Upper lobe of right lung (tissue), 1 donor: ENCODE measurements at regions not wholly inside any gene's neighbourhood (a gene's known extent, or its start where the extent isn't known, plus 50 kb on each side); places are given as distances from the start of the nearest gene placed in this dataset.
A peak's percentile ranks its signal among the peaks of the same experiment; 100 is the strongest.

Experiments used
- ATAC-seq: fragments of 200-7000 bp; cut with Tn5 transposase; one replicate; pipeline ENCODE4 v1.9.1; 2020; ENCODE audit warnings: mild to moderate bottlenecking, moderate library complexity
- DNase-seq: peaks from one replicate; pipeline ENCODE4 v3.0.0-alpha.2; 2020
- H3K27ac ChIP-seq: fragments of 200-600 bp; one replicate; pipeline ENCODE4 v1.8.0; 2022
- H3K27me3 ChIP-seq: fragments of 200-600 bp; one replicate; pipeline ENCODE4 v1.8.0; 2022; ENCODE audit warnings: mild to moderate bottlenecking
- H3K36me3 ChIP-seq: fragments of 200-600 bp; one replicate; pipeline ENCODE4 v1.8.0; 2022
- H3K4me1 ChIP-seq: fragments of 200-600 bp; one replicate; pipeline ENCODE4 v1.8.0; 2022
- H3K4me3 ChIP-seq: fragments of 200-600 bp; one replicate; pipeline ENCODE4 v1.8.0; 2022; ENCODE audit warnings: mild to moderate bottlenecking
- H3K9me3 ChIP-seq: fragments of 200-600 bp; one replicate; pipeline ENCODE4 v1.8.0; 2022
- intact Hi-C: fragments of 100-400 bp; cut with DNase I; formaldehyde crosslinking; loops from one replicate; pipeline ENCODE4 v1.11.0; 2022
- TF ChIP-seq, protein P1 (sequence below): fragments of 200-600 bp; IDR thresholded peaks from one replicate; pipeline ENCODE4 v1.8.0; 2022; ENCODE audit warnings: antibody characterized with exemption
- donor health status: DM: no; HTN: yes; CAD: no; lungs with severe emphysema.

DNA sequence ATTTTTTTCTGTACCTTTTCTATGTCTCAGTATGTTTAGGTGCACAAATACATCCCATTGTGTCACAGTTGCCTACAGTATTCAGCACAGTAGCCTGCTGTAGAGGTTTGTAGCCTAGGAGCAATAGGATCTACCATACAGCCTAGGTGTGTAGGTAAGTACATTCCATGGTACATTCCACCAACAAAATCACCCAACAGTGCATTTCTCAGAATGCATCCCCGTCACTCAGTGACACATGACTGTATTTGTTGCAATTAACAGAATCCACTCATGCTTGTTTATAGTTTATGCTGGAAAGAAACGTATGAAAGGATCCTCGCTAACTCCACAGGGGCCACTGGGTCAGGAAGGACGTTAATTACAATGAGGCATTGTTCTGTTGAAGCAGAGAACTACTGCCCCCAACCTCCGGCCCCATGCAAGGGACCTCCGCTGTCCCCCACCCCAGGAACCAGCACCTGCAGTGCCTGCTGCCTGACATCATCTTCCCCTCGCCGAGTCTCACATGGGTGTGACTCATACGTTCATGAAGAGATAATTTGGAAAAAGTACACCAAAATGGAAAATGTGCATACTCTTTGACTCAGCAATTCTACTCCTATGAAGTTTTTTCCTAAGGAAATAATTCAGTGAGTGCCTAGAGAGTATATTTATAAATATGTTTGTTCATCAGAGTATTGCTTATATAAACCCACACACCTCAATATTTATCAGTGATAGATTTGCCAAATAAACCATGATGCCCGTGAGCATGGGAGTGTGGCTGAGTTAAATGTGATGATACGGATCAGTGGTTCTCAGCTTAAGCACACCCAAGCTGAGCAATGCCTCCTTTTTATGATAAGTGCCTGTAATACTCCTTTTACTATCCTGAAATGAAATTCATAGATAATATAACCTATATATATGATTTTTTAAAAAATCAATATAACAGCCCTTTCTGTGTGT lies 156.4 kb upstream of the ECI2 start:
- no peaks in the 10 kb centered on the region for H3K36me3 ChIP-seq
- H3K27me3 ChIP-seq: no peaks in the 10 kb centered on the region
- H3K9me3 ChIP-seq: no peaks in the 10 kb centered on the region
- ATAC-seq (no peak), DNase-seq (no peak)
- intact Hi-C loops: no loop called here
- no peak overlapping the region for H3K4me3 ChIP-seq
- H3K27ac ChIP-seq: no peak overlapping the region
- no peaks in the 10 kb centered on the region for H3K4me1 ChIP-seq
- TF ChIP-seq, protein P1, sequence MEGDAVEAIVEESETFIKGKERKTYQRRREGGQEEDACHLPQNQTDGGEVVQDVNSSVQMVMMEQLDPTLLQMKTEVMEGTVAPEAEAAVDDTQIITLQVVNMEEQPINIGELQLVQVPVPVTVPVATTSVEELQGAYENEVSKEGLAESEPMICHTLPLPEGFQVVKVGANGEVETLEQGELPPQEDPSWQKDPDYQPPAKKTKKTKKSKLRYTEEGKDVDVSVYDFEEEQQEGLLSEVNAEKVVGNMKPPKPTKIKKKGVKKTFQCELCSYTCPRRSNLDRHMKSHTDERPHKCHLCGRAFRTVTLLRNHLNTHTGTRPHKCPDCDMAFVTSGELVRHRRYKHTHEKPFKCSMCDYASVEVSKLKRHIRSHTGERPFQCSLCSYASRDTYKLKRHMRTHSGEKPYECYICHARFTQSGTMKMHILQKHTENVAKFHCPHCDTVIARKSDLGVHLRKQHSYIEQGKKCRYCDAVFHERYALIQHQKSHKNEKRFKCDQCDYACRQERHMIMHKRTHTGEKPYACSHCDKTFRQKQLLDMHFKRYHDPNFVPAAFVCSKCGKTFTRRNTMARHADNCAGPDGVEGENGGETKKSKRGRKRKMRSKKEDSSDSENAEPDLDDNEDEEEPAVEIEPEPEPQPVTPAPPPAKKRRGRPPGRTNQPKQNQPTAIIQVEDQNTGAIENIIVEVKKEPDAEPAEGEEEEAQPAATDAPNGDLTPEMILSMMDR: no peak

DNA sequence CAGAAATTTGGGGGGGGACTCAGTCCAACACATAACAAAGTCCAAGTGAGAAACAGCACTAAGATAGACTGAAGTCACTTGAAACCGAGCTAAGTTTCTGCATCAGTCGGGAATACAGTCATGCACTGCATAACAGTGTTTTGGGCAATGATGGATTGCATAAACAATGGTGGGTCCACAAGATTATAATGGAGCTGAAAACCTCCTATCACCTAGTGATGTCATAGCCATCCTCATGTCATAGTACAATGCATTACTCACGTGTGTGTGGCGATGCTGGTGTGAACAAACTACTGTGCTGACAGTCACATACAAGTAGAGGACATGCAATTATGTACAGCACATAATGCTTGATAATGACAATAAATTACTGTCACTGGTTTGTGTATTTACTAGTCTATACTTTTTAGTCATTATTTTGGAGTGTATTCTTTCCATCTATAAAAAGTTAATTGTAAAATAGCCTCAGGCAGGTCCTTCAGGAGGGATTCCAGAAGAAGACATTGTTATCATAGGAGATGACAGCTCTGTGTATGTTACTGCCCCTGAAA lies 154.5 kb upstream of the ECI2 start:
- Histone ChIP-seq H3K4me1 (no peaks in the 10 kb centered on the region), H3K27ac (no peak overlapping the region), H3K27me3 (no peaks in the 10 kb centered on the region), H3K36me3 (no peaks in the 10 kb centered on the region), H3K9me3 (no peaks in the 10 kb centered on the region), H3K4me3 (no peak overlapping the region)
- DNase-seq (no peak), ATAC-seq (no peak)
- TF ChIP-seq, protein P1: no peak
- intact Hi-C loops: no loop called here

DNA sequence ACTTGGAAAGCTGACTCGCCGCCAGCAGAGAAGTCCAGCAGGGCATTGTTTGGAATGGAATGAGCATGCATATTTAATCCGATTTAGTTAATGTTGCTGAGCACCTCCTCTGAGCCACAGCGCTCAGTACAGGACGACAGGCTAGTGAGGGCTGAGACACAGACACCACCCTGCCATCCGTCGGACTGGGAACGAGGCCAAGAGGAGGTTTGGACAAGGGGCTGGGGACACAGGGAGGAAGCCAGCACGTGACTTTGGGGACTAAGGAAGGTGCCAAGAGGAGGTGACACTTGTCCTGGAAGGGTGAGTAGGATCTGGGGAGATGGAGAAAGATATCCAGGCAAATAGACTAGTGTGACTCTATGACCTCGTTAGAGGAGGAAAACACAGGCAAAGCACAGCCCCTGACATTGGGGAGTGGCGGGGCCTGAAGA lies 152.5 kb upstream of the ECI2 start:
- intact Hi-C loops: no loop called here
- no peak overlapping the region for H3K27ac ChIP-seq
- no peaks in the 10 kb centered on the region for H3K4me1 ChIP-seq
- no peaks in the 10 kb centered on the region for H3K9me3 ChIP-seq
- TF ChIP-seq, protein P1: no peak
- H3K27me3 ChIP-seq: no peaks in the 10 kb centered on the region
- no peaks in the 10 kb centered on the region for H3K36me3 ChIP-seq
- no peak overlapping the region for H3K4me3 ChIP-seq
- no peak for DNase-seq
- peak; percentile 31 for ATAC-seq

DNA sequence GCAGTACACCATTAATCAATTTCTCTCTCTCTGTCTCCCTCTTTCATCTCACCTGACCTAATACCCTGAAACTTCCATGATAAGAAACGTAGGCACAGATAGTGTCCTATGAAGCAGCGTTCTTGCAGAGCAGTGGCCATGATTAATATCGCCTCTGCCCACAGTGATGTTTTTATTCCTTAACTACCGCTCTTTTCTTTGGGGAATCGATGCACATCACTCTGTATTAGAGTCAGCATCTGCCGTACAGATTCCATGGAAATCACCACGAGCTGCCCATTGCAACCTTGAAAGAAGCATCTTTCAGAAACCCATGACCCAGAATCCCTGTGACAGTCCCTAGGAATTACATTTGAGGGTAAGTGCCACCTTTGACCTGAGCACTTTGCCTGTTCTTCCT lies 152.0 kb upstream of the ECI2 start:
- no peak for DNase-seq
- intact Hi-C loops: no loop called here

DNA sequence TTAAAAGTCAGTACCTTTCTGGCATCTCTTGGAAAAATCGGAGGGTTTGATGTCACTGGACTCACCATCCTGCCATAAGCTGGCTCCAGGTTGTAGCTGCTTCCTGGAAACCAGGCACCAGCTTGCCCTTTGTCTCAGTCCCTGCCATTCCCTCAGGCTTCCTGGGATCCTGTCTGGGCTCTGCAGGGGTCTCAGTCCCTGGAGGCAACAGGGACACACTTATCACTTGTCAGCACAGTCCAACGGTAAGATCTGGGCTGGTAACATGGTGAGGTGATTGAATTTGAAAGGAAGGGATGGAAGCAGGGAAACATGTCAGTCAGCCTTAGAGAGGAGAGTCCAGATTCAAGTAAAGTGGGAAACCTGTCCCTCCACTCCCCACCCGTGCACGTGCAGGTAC lies 147.6 kb upstream of the ECI2 start:
- ATAC-seq (no peak), DNase-seq (no peak)
- Histone ChIP-seq H3K4me1 (no peaks in the 10 kb centered on the region), H3K36me3 (no peaks in the 10 kb centered on the region), H3K27ac (no peak overlapping the region), H3K9me3 (no peaks in the 10 kb centered on the region), H3K4me3 (no peak overlapping the region), H3K27me3 (peaks cover 5% of the 10 kb centered on the region)
- TF ChIP-seq, protein P1: no peak
- intact Hi-C loops: no loop called here

More for the DNA sequence above, 152.0 kb upstream of the ECI2 start:
- Histone ChIP-seq H3K27ac (no peak overlapping the region), H3K27me3 (no peaks in the 10 kb centered on the region), H3K9me3 (no peaks in the 10 kb centered on the region), H3K4me3 (no peak overlapping the region), H3K4me1 (no peaks in the 10 kb centered on the region), H3K36me3 (no peaks in the 10 kb centered on the region)
- TF ChIP-seq, protein P1: no peak
- no peak for ATAC-seq
